ENCODE measurements at regions not wholly inside any gene's neighbourhood (a gene's known extent, or its start where the extent isn't known, plus 50 kb on each side); places are given as distances from the start of the nearest gene placed in this dataset.

DNA sequence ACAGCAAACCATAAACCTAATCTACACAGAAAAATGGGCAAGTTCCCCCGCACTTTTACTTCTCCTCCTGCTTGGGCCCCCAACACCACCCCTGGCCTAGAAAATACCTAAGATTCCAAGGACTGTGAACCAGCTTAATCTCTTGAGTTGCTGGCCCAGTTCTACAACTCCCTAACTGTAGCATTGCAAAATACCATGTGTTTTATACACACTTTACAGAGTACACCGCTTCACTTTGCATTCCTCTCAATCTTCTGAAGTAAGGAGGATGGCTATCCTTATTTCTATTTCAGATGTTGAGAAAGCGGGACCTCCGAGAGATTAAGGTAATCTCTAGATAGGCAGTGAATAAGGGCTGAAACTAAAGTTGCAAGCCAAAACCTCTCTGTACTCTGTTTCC is 408.3 kb upstream of the NR5A2 start:
- ATAC-seq (no peak), DNase-seq (ENCODE audit: low spot score) (no peak), FAIRE-seq (no peak)
- Histone ChIP-seq H3K9ac (ENCODE audit: insufficient read depth, low read depth, low read length) (no peak overlapping the region), H3K4me3 (replicated peaks in 1 of 3; ENCODE audit: insufficient read depth in 1 of 3, low read depth in 2 of 3, low read length in 3 of 3) (no peak overlapping the region), H4K20me1 (ENCODE audit: insufficient read depth, low read length) (no peaks in the 10 kb centered on the region), H3K79me2 (ENCODE audit: insufficient read depth, low read length) (no peaks in the 10 kb centered on the region), H3K27ac (ENCODE audit: extremely low read length, insufficient read depth, low read length) (no peak overlapping the region), H3K9me3 (ENCODE audit: low read length) (no peaks in the 10 kb centered on the region), H3K27me3 (ENCODE audit: control insufficient read depth in 1 of 2, insufficient read depth in 2 of 2, low read length in 2 of 2) (no peaks in the 10 kb centered on the region), H2AFZ (ENCODE audit: low read length) (no peak overlapping the region), H3K4me2 (ENCODE audit: low read depth, low read length) (no peak overlapping the region), H3K36me3 (replicated peaks in 1 of 2; ENCODE audit: control insufficient read depth in 1 of 2, insufficient read depth in 2 of 2, low read length in 2 of 2) (no peaks in the 10 kb centered on the region), H3K4me1 (ENCODE audit: insufficient read depth, low read length) (no peaks in the 10 kb centered on the region)
- in situ Hi-C loops (cut with HindIII; ENCODE audit: extremely low pct_ligation_motif_present, low pct_unique_long_range_greater_than_20kb) = no loop called here
- ChIA-PET POLR2A (no interaction called here), CTCF (ENCODE audit: low intra/inter-chr PET ratio, low total read pairs) (no interaction called here)
- BruUV-seq (replicated peaks) = no TSS peak
- WGBS (ENCODE audit: low lambda C conversion rate) = 19% methylated on average over 4 of the region's 4 CpGs
- intact Hi-C loops (cut with micrococcal nuclease; ENCODE audit: unreplicated experiment) = no loop called here
- TF ChIP-seq STAG1 (CRISPR knock-in tag; IDR thresholded peaks at IDR 0.05) (no peak), ZNF441 (CRISPR knock-in tag; IDR thresholded peaks at IDR 0.05; ENCODE audit: borderline replicate concordance) (no peak), PTBP1 (IDR thresholded peaks at IDR 0.05; ENCODE audit: low read depth, low read length, poor library complexity, severe bottlenecking) (no peak), KDM6A (CRISPR knock-in tag; IDR thresholded peaks at IDR 0.05; ENCODE audit: low read depth) (no peak), ZNF552 (CRISPR knock-in tag; IDR thresholded peaks at IDR 0.05; ENCODE audit: borderline replicate concordance) (no peak), LCORL (IDR thresholded peaks at IDR 0.05) (no peak), LCORL (CRISPR knock-in tag; IDR thresholded peaks at IDR 0.05) (no peak), ZNF121 (CRISPR knock-in tag; IDR thresholded peaks at IDR 0.05) (no peak), SALL2 (CRISPR knock-in tag; IDR thresholded peaks at IDR 0.05) (no peak)
- TF ChIP-seq, protein P1, sequence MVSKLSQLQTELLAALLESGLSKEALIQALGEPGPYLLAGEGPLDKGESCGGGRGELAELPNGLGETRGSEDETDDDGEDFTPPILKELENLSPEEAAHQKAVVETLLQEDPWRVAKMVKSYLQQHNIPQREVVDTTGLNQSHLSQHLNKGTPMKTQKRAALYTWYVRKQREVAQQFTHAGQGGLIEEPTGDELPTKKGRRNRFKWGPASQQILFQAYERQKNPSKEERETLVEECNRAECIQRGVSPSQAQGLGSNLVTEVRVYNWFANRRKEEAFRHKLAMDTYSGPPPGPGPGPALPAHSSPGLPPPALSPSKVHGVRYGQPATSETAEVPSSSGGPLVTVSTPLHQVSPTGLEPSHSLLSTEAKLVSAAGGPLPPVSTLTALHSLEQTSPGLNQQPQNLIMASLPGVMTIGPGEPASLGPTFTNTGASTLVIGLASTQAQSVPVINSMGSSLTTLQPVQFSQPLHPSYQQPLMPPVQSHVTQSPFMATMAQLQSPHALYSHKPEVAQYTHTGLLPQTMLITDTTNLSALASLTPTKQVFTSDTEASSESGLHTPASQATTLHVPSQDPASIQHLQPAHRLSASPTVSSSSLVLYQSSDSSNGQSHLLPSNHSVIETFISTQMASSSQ (IDR thresholded peaks at IDR 0.05; ENCODE audit: low read depth) = no peak
- TF ChIP-seq, protein P1 (CRISPR knock-in tag; IDR thresholded peaks at IDR 0.05; ENCODE audit: borderline replicate concordance) = no peak
- TF ChIP-seq, protein P2, sequence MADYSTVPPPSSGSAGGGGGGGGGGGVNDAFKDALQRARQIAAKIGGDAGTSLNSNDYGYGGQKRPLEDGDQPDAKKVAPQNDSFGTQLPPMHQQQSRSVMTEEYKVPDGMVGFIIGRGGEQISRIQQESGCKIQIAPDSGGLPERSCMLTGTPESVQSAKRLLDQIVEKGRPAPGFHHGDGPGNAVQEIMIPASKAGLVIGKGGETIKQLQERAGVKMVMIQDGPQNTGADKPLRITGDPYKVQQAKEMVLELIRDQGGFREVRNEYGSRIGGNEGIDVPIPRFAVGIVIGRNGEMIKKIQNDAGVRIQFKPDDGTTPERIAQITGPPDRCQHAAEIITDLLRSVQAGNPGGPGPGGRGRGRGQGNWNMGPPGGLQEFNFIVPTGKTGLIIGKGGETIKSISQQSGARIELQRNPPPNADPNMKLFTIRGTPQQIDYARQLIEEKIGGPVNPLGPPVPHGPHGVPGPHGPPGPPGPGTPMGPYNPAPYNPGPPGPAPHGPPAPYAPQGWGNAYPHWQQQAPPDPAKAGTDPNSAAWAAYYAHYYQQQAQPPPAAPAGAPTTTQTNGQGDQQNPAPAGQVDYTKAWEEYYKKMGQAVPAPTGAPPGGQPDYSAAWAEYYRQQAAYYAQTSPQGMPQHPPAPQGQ (CRISPR knock-in tag; IDR thresholded peaks at IDR 0.05; ENCODE audit: borderline replicate concordance) = no peak
- TF ChIP-seq, protein P3, sequence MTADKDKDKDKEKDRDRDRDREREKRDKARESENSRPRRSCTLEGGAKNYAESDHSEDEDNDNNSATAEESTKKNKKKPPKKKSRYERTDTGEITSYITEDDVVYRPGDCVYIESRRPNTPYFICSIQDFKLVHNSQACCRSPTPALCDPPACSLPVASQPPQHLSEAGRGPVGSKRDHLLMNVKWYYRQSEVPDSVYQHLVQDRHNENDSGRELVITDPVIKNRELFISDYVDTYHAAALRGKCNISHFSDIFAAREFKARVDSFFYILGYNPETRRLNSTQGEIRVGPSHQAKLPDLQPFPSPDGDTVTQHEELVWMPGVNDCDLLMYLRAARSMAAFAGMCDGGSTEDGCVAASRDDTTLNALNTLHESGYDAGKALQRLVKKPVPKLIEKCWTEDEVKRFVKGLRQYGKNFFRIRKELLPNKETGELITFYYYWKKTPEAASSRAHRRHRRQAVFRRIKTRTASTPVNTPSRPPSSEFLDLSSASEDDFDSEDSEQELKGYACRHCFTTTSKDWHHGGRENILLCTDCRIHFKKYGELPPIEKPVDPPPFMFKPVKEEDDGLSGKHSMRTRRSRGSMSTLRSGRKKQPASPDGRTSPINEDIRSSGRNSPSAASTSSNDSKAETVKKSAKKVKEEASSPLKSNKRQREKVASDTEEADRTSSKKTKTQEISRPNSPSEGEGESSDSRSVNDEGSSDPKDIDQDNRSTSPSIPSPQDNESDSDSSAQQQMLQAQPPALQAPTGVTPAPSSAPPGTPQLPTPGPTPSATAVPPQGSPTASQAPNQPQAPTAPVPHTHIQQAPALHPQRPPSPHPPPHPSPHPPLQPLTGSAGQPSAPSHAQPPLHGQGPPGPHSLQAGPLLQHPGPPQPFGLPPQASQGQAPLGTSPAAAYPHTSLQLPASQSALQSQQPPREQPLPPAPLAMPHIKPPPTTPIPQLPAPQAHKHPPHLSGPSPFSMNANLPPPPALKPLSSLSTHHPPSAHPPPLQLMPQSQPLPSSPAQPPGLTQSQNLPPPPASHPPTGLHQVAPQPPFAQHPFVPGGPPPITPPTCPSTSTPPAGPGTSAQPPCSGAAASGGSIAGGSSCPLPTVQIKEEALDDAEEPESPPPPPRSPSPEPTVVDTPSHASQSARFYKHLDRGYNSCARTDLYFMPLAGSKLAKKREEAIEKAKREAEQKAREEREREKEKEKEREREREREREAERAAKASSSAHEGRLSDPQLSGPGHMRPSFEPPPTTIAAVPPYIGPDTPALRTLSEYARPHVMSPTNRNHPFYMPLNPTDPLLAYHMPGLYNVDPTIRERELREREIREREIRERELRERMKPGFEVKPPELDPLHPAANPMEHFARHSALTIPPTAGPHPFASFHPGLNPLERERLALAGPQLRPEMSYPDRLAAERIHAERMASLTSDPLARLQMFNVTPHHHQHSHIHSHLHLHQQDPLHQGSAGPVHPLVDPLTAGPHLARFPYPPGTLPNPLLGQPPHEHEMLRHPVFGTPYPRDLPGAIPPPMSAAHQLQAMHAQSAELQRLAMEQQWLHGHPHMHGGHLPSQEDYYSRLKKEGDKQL (CRISPR knock-in tag; IDR thresholded peaks at IDR 0.05; ENCODE audit: low read depth) = no peak
